CD4-positive, CD25-positive, alpha-beta regulatory T cell (primary cell): ENCODE measurements at regions not wholly inside any gene's neighbourhood (a gene's known extent, or its start where the extent isn't known, plus 50 kb on each side); places are given as distances from the start of the nearest gene placed in this dataset.

Experiments
- ATAC-seq, 2 donors: fragments of 150-1000 bp; cut with Tn5 transposase; one replicate each; pipeline ENCODE4 v1.10.0; 2021; ENCODE audit warnings: low read depth in 2 of 2, moderate number of reproducible peaks in 2 of 2, moderate library complexity in 1 of 2
- DNase-seq, 3 donors: peaks; one replicate each; pipeline versions ENCODE4 v3.0.0 to v3.0.0-alpha.2; 2012 to 2022; ENCODE audit warnings: mixed read lengths in 1 of 3
- H3K27ac ChIP-seq: one replicate; pipeline ENCODE4 v1.7.0; 2013; ENCODE audit warnings: mild to moderate bottlenecking, low read length; ENCODE audit not compliant: insufficient read depth, poor library complexity, severe bottlenecking
- H3K27me3 ChIP-seq: one replicate; pipeline ENCODE4 v1.7.0; 2013; ENCODE audit warnings: low read length; ENCODE audit not compliant: control insufficient read depth, insufficient read depth
- H3K36me3 ChIP-seq: one replicate; pipeline ENCODE4 v1.7.0; 2013; ENCODE audit warnings: mild to moderate bottlenecking, low read length, moderate library complexity; ENCODE audit not compliant: control insufficient read depth, insufficient read depth
- H3K4me1 ChIP-seq: 2 replicates; pipeline ENCODE4 v1.7.0; 2013; ENCODE audit warnings: mild to moderate bottlenecking, low read length; ENCODE audit not compliant: insufficient read depth, control insufficient read depth, poor library complexity, severe bottlenecking
- H3K4me3 ChIP-seq: one replicate; pipeline ENCODE4 v1.7.0; 2013; ENCODE audit warnings: low read depth, mild to moderate bottlenecking, low read length, moderate library complexity
- H3K9me3 ChIP-seq, 2 experiments: 1 replicate in 1 of 2; 2 replicates in 1 of 2; pipeline ENCODE4 v1.7.0; 2013; ENCODE audit warnings: low read length in 2 of 2, mild to moderate bottlenecking in 1 of 2, moderate library complexity in 1 of 2; ENCODE audit not compliant: control insufficient read depth in 2 of 2
- H3K27ac Mint-ChIP-seq, 3 donors: one replicate each; pipeline ENCODE4 v1.8.0; 2020 to 2022; ENCODE audit warnings: mild to moderate bottlenecking in 3 of 3, mixed read lengths in 3 of 3, moderate library complexity in 2 of 3
- H3K27me3 Mint-ChIP-seq: one replicate; pipeline ENCODE4 v1.8.0; 2022; ENCODE audit warnings: mild to moderate bottlenecking, mixed read lengths
- H3K36me3 Mint-ChIP-seq: one replicate; pipeline ENCODE4 v1.8.0; 2020; ENCODE audit warnings: mixed read lengths
- H3K4me1 Mint-ChIP-seq, 4 donors: one replicate each; pipeline ENCODE4 v1.8.0; 2020 to 2022; ENCODE audit warnings: mixed read lengths in 4 of 4, mild to moderate bottlenecking in 1 of 4
- H3K4me3 Mint-ChIP-seq, 4 donors: one replicate each; pipeline ENCODE4 v1.8.0; 2020 to 2022; ENCODE audit warnings: mild to moderate bottlenecking in 4 of 4, mixed read lengths in 4 of 4, moderate library complexity in 3 of 4
- H3K9me3 Mint-ChIP-seq, 7 donors: one replicate each; pipeline ENCODE4 v1.8.0; 2020 to 2022; ENCODE audit warnings: mixed read lengths in 7 of 7, mild to moderate bottlenecking in 3 of 7, moderate library complexity in 2 of 7

DNA sequence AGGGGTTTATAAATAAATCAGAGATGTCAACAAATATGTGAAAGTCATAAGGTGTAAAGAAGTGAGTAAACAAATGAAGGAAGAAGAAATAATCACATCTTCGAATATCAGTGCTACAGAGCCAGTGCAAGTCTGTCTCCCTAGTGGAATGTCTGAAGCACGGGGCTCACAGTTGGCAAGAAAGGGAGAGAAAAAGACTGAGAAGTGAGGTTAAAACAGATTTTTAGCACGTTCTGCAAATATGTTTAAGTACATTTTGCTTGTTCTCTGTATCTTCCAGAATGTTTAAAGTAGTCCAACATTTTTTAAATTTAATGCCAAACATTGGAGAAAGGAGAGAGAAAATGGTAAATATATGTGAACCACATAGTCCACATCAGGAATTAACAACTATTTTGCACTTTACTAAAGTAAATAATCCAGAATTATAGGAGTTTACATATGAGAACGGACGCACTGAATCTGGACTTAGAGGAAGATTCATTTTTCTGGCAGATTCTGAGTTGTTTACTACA, 682.4 kb downstream of the LTN1 start:
- no peak overlapping the region for H3K4me3 Mint-ChIP-seq
- H3K27ac Mint-ChIP-seq: no peak overlapping the region
- H3K27me3 Mint-ChIP-seq: no peaks in the 10 kb centered on the region
- Histone ChIP-seq H3K4me3 (no peak overlapping the region), H3K27ac (no peak overlapping the region), H3K27me3 (no peaks in the 10 kb centered on the region), H3K36me3 (no peaks in the 10 kb centered on the region), H3K9me3 (no peaks in the 10 kb centered on the region), H3K4me1 (no peaks in the 10 kb centered on the region)
- H3K4me1 Mint-ChIP-seq: no peaks in the 10 kb centered on the region
- H3K9me3 Mint-ChIP-seq: peaks cover 0 to 10% (median 2%) of the 10 kb centered on the region in 7 donors
- ATAC-seq: no peak
- H3K36me3 Mint-ChIP-seq: no peaks in the 10 kb centered on the region
- no peak for DNase-seq

DNA sequence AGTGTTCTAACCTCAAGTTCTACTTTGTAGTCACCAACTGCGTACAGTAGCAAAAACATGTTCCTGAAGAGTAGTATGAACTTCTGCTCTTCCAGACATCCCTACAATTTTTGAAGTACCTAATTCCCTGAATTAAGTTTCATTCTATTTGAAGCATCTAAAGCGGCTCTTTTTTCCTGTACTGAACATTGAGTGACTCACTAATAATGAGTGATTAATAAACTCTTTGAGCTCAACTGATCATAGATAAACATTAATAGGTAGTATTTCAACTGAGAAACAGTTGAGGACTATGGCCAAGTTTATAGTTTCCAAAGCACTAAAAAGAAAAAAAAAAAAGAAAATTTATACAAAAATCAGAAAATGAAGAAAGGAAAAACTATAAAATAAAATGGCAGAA, 683.1 kb downstream of the LTN1 start:
- no peak for DNase-seq
- H3K9me3 ChIP-seq: no peaks in the 10 kb centered on the region
- H3K4me1 ChIP-seq: no peaks in the 10 kb centered on the region
- no peaks in the 10 kb centered on the region for H3K36me3 ChIP-seq
- Mint-ChIP-seq H3K27me3 (no peaks in the 10 kb centered on the region), H3K36me3 (no peaks in the 10 kb centered on the region), H3K4me3 (no peak overlapping the region), H3K27ac (no peak overlapping the region), H3K4me1 (no peaks in the 10 kb centered on the region), H3K9me3 (peaks cover 0 to 11% (median 2%) of the 10 kb centered on the region in 7 donors)
- no peak overlapping the region for H3K27ac ChIP-seq
- no peak for ATAC-seq
- H3K4me3 ChIP-seq: no peak overlapping the region
- H3K27me3 ChIP-seq: no peaks in the 10 kb centered on the region

DNA sequence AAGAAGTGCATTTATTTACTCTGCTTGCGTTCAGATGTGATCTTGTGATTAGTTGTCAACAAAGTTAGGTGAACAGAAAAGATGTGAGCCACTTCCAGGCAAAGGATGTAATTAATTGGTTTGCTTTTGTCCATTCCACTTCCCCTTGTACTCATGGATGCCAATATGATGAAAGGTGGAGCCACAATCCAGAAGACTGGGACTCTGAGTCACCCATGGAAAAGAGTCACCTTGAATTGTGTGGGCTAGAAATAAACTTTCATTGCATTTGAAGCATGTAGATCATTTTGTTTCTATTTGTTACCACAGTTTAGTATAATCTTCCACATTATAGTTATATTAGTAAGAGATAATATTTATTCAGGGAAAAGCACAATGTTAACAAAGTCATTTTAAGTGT, 684.2 kb downstream of the LTN1 start:
- Histone ChIP-seq H3K9me3 (no peaks in the 10 kb centered on the region), H3K4me1 (no peaks in the 10 kb centered on the region), H3K36me3 (no peaks in the 10 kb centered on the region), H3K27ac (no peak overlapping the region), H3K27me3 (no peaks in the 10 kb centered on the region), H3K4me3 (no peak overlapping the region)
- H3K27ac Mint-ChIP-seq: no peak overlapping the region
- H3K4me3 Mint-ChIP-seq: no peak overlapping the region
- H3K27me3 Mint-ChIP-seq: no peaks in the 10 kb centered on the region
- DNase-seq (no peak), ATAC-seq (no peak)
- no peaks in the 10 kb centered on the region for H3K4me1 Mint-ChIP-seq
- H3K9me3 Mint-ChIP-seq: peaks cover 0 to 11% (median 2%) of the 10 kb centered on the region in 7 donors
- no peaks in the 10 kb centered on the region for H3K36me3 Mint-ChIP-seq

DNA sequence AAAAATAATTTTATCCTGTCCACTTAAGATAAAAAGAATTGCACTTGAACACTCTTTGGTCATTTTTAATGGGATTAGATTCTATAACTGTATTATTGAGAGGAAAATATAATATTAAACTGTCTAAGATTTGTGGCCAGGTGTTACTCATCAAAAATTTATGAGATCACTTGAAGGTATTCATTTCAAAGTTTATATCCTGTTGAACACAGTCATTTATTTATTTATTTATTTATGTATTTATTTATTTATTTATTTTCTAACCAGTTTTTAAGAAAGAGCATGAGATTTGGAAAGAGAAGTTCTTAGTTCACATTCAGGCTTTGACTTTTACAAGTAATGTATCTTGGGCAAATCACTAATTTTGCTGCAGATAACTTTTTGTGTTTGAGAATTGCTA, 692.7 kb downstream of the LTN1 start:
- Mint-ChIP-seq H3K4me3 (no peak overlapping the region), H3K27ac (no peak overlapping the region), H3K4me1 (no peaks in the 10 kb centered on the region), H3K9me3 (peaks cover 0 to 2% (median 0%) of the 10 kb centered on the region in 7 donors), H3K36me3 (no peaks in the 10 kb centered on the region), H3K27me3 (no peaks in the 10 kb centered on the region)
- Histone ChIP-seq H3K4me3 (no peak overlapping the region), H3K4me1 (no peaks in the 10 kb centered on the region), H3K27me3 (no peaks in the 10 kb centered on the region), H3K9me3 (no peaks in the 10 kb centered on the region), H3K27ac (no peak overlapping the region), H3K36me3 (no peaks in the 10 kb centered on the region)
- ATAC-seq: no peak
- no peak for DNase-seq

DNA sequence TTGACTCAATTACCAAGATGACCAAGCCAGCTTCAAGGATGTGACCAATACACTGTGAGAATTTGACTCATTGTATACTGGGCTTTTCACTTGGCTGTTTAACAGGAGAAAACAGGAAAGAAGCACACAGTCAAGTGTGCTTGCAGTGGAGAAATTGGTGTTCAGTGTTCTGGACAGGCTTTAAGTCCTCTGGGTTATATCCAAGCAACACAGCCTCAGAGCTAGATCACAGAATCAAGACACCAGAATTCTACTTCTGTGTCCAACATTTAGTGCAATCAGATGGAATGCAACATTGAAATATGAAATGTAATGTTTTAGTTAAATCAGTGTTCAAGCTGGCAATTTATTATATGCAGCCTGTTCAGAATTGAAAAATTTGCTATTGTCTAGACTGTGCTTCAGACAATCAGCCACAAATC, 694.4 kb downstream of the LTN1 start:
- Histone ChIP-seq H3K27me3 (no peaks in the 10 kb centered on the region), H3K4me3 (no peak overlapping the region), H3K4me1 (no peaks in the 10 kb centered on the region), H3K36me3 (no peaks in the 10 kb centered on the region), H3K9me3 (no peaks in the 10 kb centered on the region), H3K27ac (no peak overlapping the region)
- H3K4me1 Mint-ChIP-seq: no peaks in the 10 kb centered on the region
- H3K4me3 Mint-ChIP-seq: no peak overlapping the region
- peaks cover 0 to 2% (median 0%) of the 10 kb centered on the region in 7 donors for H3K9me3 Mint-ChIP-seq
- H3K36me3 Mint-ChIP-seq: no peaks in the 10 kb centered on the region
- ATAC-seq (no peak), DNase-seq (no peak)
- H3K27ac Mint-ChIP-seq: no peak overlapping the region
- H3K27me3 Mint-ChIP-seq: no peaks in the 10 kb centered on the region

DNA sequence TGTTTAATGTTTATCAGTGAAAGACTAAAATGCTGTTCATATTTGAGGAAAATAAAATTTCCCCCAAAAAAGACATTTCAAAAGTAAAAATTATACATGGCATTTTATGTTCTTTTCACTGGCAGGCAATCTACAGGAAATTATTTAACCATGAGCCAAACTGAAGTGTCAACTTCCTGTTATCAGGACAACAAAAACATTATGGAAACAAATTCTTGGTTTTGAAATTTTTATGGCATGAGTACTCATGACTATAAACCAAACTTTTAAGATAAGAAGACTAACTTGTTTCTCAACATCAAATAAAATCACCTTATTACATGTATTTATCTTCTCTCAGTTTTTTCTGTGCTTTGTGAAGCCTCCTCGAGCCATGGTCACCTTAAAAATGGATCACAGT, 698.6 kb downstream of the LTN1 start:
- Histone ChIP-seq H3K27me3 (no peaks in the 10 kb centered on the region), H3K4me3 (no peak overlapping the region), H3K36me3 (no peaks in the 10 kb centered on the region), H3K9me3 (no peaks in the 10 kb centered on the region), H3K27ac (no peak overlapping the region), H3K4me1 (no peaks in the 10 kb centered on the region)
- no peaks in the 10 kb centered on the region for H3K27me3 Mint-ChIP-seq
- H3K36me3 Mint-ChIP-seq: no peaks in the 10 kb centered on the region
- H3K27ac Mint-ChIP-seq: no peak overlapping the region
- ATAC-seq (no peak), DNase-seq (no peak)
- peaks cover 0 to 12% (median 3%) of the 10 kb centered on the region in 7 donors for H3K9me3 Mint-ChIP-seq
- H3K4me3 Mint-ChIP-seq: no peak overlapping the region
- no peaks in the 10 kb centered on the region for H3K4me1 Mint-ChIP-seq

DNA sequence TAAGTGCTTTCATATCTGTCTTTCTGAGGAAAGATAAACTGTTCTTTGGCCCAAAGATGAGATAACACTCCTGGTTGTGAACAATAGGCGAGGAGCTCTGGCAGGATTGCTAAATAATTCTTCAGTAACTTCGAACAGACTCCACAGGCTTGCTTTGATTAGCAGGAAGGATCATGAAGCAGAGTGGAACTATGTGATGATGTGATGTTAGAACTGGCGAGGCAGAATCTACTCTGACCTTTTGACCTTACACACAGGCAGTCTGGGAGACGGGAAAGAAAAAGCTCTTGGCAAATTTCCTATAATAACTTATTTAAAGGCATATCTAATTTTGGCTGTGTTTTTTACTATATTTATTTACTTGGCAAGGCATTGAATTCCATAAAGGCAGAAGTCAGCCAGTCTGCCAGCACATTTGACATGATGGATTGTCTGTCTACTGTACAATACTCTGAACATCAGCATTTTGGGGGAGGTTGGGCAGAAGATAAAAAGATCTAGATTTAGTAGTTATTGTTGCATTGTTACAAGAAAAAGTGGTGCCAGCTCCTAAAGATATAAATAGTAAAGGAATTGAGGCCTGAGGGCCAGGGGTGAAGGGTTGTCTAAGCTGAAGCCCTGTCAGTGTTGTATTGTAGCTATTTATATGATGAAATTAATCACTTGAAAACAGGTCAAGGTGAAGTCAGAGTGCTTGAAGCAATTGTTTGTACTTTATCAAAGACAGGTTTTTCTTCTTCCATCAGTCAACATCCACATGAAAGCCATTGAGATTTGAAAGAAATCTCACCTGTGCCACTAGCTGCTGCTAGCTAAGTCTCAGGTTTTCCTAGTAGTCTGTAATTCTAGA, 708.8 kb downstream of the LTN1 start:
- ATAC-seq (no peak), DNase-seq (no peak)
- Mint-ChIP-seq H3K4me1 (no peaks in the 10 kb centered on the region), H3K27ac (no peak overlapping the region), H3K36me3 (no peaks in the 10 kb centered on the region), H3K27me3 (no peaks in the 10 kb centered on the region), H3K4me3 (no peak overlapping the region), H3K9me3 (peaks cover 3 to 12% (median 6%) of the 10 kb centered on the region in 7 donors)
- H3K27ac ChIP-seq: no peak overlapping the region
- no peaks in the 10 kb centered on the region for H3K9me3 ChIP-seq
- no peaks in the 10 kb centered on the region for H3K27me3 ChIP-seq
- no peak overlapping the region for H3K4me3 ChIP-seq
- no peaks in the 10 kb centered on the region for H3K4me1 ChIP-seq
- H3K36me3 ChIP-seq: no peaks in the 10 kb centered on the region

DNA sequence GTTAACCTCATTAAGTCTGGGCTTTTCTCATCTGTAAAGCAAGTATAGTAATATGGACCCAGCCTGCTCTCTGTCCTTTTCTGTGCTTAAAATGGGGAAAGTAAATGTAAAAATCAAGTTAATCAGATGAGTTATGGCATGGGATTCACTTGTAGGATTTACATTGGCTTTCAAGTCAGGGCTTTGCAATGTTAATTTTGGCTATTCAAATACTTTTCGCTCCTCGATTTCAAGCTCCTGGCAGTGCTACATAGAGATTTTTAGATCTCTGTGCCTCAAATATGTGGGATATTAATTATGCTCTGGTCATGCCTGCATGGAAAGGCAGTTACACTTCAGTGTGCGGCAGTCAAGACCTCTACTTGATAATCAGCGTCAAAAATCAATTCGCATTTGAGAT, 709.8 kb downstream of the LTN1 start:
- Histone ChIP-seq H3K27me3 (no peaks in the 10 kb centered on the region), H3K27ac (no peak overlapping the region), H3K4me3 (no peak overlapping the region), H3K36me3 (no peaks in the 10 kb centered on the region), H3K4me1 (no peaks in the 10 kb centered on the region), H3K9me3 (no peaks in the 10 kb centered on the region)
- no peak overlapping the region for H3K4me3 Mint-ChIP-seq
- H3K9me3 Mint-ChIP-seq: peaks cover 2 to 11% (median 6%) of the 10 kb centered on the region in 7 donors
- no peaks in the 10 kb centered on the region for H3K36me3 Mint-ChIP-seq
- no peak for DNase-seq
- no peak overlapping the region for H3K27ac Mint-ChIP-seq
- ATAC-seq: no peak
- no peaks in the 10 kb centered on the region for H3K27me3 Mint-ChIP-seq
- H3K4me1 Mint-ChIP-seq: no peaks in the 10 kb centered on the region
